GM23338 (cell line): ENCODE measurements at regions not wholly inside any gene's neighbourhood (a gene's known extent, or its start where the extent isn't known, plus 50 kb on each side); places are given as distances from the start of the nearest gene placed in this dataset.

Experiments used
- ATAC-seq: fragments of 200-7000 bp; cut with Tn5 transposase; 3 replicates; pipeline ENCODE4 v1.9.1; 2020
- DNase-seq: peaks from one replicate; pipeline ENCODE4 v3.0.0-alpha.2; 2015; ENCODE audit warnings: low spot score
- H2AFZ ChIP-seq: fragments of 200-600 bp; sonication (generic); 2 replicates; pipeline ENCODE4 v1.8.0; 2016; ENCODE audit warnings: antibody characterized with exemption, mild to moderate bottlenecking, moderate library complexity
- H3F3A ChIP-seq: fragments of 200-600 bp; sonication (generic); replicated peaks from 2 replicates; pipeline ENCODE4 v1.8.0; 2017; ENCODE audit warnings: antibody characterized with exemption, mixed run types, low read depth
- H3K27ac ChIP-seq: fragments of 200-600 bp; sonication (generic); 2 replicates; pipeline ENCODE4 v1.6.1; 2016; ENCODE audit warnings: low read depth
- H3K27me3 ChIP-seq: fragments of 200-600 bp; sonication (generic); 2 replicates; pipeline ENCODE4 v1.8.0; 2016; ENCODE audit warnings: mild to moderate bottlenecking, mixed run types, moderate library complexity; ENCODE audit not compliant: insufficient read depth
- H3K36me3 ChIP-seq: fragments of 200-600 bp; sonication (generic); 2 replicates; pipeline ENCODE4 v1.8.0; 2016; ENCODE audit warnings: mild to moderate bottlenecking; ENCODE audit not compliant: insufficient read depth
- H3K4me1 ChIP-seq: fragments of 200-600 bp; sonication (generic); 2 replicates; pipeline ENCODE4 v1.8.0; 2016; ENCODE audit warnings: mild to moderate bottlenecking, moderate library complexity; ENCODE audit not compliant: insufficient read depth
- H3K4me2 ChIP-seq: fragments of 200-600 bp; sonication (generic); 2 replicates; pipeline ENCODE4 v1.7.1; 2017; ENCODE audit warnings: mixed run types
- H3K4me3 ChIP-seq: fragments of 200-600 bp; sonication (generic); 2 replicates; pipeline ENCODE4 v1.6.1; 2016; ENCODE audit warnings: mixed run types
- H3K79me2 ChIP-seq: fragments of 200-600 bp; sonication (generic); replicated peaks from 2 replicates; pipeline ENCODE4 v1.8.0; 2017; ENCODE audit warnings: mild to moderate bottlenecking; ENCODE audit not compliant: insufficient read depth
- H3K9me2 ChIP-seq: fragments of 200-600 bp; sonication (generic); 2 replicates; pipeline ENCODE4 v1.8.0; 2017; ENCODE audit not compliant: insufficient read depth
- H4K20me1 ChIP-seq: fragments of 200-600 bp; sonication (generic); replicated peaks from 2 replicates; pipeline ENCODE4 v1.8.0; 2017; ENCODE audit warnings: mild to moderate bottlenecking; ENCODE audit not compliant: insufficient read depth
- H3K27ac Mint-ChIP-seq: 2 replicates; pipeline ENCODE4 v1.8.0; 2020; ENCODE audit warnings: inconsistent platforms, mild to moderate bottlenecking, moderate library complexity, mixed read lengths
- H3K27me3 Mint-ChIP-seq: 3 replicates; pipeline ENCODE4 v1.8.0; 2022; ENCODE audit warnings: low read depth, mild to moderate bottlenecking, moderate library complexity, mixed read lengths, inconsistent platforms; ENCODE audit not compliant: insufficient read depth, poor library complexity
- H3K36me3 Mint-ChIP-seq: 3 replicates; pipeline ENCODE4 v1.8.0; 2021; ENCODE audit warnings: low read depth, mild to moderate bottlenecking, inconsistent platforms, moderate library complexity, mixed read lengths
- H3K4me1 Mint-ChIP-seq: 3 replicates; pipeline ENCODE4 v1.8.0; 2020; ENCODE audit warnings: mild to moderate bottlenecking, inconsistent platforms, mixed read lengths
- H3K4me3 Mint-ChIP-seq: 3 replicates; pipeline ENCODE4 v1.8.0; 2021; ENCODE audit warnings: moderate library complexity, mild to moderate bottlenecking, inconsistent platforms, mixed read lengths
- H3K9me3 Mint-ChIP-seq: 3 replicates; pipeline ENCODE4 v1.8.0; 2020; ENCODE audit warnings: moderate library complexity, mild to moderate bottlenecking, inconsistent platforms, mixed read lengths
- CREB1 ChIP-seq: fragments of 250-450 bp; sonication (Bioruptor Pico); IDR thresholded peaks from 2 replicates; pipeline ENCODE4 v1.5.0; 2020; ENCODE audit warnings: low read depth, mild to moderate bottlenecking, moderate library complexity
- EZH2 ChIP-seq: fragments of 200-600 bp; sonication (generic); IDR thresholded peaks from one replicate; pipeline ENCODE4 v1.8.0; 2017; ENCODE audit warnings: antibody characterized with exemption, mild to moderate bottlenecking, low read depth; ENCODE audit not compliant: unreplicated experiment
- EZH2phosphoT487 ChIP-seq: fragments of 200-600 bp; sonication (generic); IDR thresholded peaks from one replicate; pipeline ENCODE4 v1.8.1; 2018; ENCODE audit warnings: antibody characterized with exemption; ENCODE audit not compliant: unreplicated experiment
- JUNB ChIP-seq: IDR thresholded peaks from one replicate; pipeline ENCODE4 v1.6.1; 2016; ENCODE audit warnings: antibody characterized with exemption; ENCODE audit not compliant: unreplicated experiment
- NANOG ChIP-seq: IDR thresholded peaks from 2 replicates; pipeline ENCODE4 v1.6.1; 2016; ENCODE audit warnings: antibody characterized with exemption, borderline replicate concordance
- STAT1 ChIP-seq: IDR thresholded peaks from one replicate; pipeline ENCODE4 v1.6.1; 2016; ENCODE audit warnings: antibody characterized with exemption; ENCODE audit not compliant: unreplicated experiment
- ZNF114 ChIP-seq: fragments of 250-450 bp; sonication (Bioruptor Pico); IDR thresholded peaks from 2 replicates; pipeline ENCODE4 v1.5.0; 2020; ENCODE audit warnings: mild to moderate bottlenecking, moderate library complexity
- TF ChIP-seq, protein P1 (sequence below): IDR thresholded peaks from 2 replicates; pipeline ENCODE4 v1.6.1; 2016; ENCODE audit warnings: antibody characterized with exemption
- TF ChIP-seq, protein P2 (sequence below), 2 experiments: fragments of 200-600 bp in 1 of 2; sonication (generic) in 1 of 2; conservative IDR thresholded peaks; 2 replicates each; pipeline versions ENCODE4 v1.5.1 to v1.6.1; 2016 to 2017; ENCODE audit warnings: antibody characterized with exemption in 2 of 2, low read depth in 2 of 2, mild to moderate bottlenecking in 2 of 2, moderate library complexity in 1 of 2
- TF ChIP-seq, protein P3 (sequence below): fragments of 250-450 bp; sonication (Bioruptor Pico); IDR thresholded peaks from 2 replicates; pipeline ENCODE4 v1.5.0; 2020; ENCODE audit warnings: mild to moderate bottlenecking, moderate library complexity

DNA sequence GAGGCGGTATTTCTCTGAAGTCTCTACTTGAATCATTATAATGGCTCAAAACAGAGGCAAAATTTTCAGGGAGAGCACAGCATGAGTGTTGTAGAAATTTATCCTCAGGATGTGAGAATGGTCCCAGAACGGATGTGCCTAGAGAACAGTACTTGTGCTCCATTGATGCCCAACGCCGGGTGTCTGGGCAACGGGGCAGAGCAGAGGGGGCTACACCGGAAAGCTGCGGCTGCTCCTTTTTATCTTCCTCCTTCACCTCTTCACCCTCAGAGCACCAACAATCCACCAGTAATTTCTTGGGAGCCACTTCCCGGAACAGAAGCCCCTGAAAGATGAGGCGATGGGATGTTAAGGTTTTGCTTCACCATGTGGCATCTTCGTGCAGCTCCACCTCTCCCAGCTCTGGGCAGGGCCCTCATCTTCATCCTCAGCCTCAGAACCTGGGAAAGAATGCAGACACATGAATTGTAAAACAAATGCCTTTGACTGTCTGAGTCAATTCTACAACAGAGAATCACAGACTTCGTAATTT is 71.5 kb downstream of the PTGR3 start:
- DNase-seq (no peak), ATAC-seq (no peak)
- Histone ChIP-seq H3K9me2 (no peaks in the 10 kb centered on the region), H3K4me2 (no peak overlapping the region), H3K27ac (no peak overlapping the region), H4K20me1 (no peaks in the 10 kb centered on the region), H3K36me3 (no peaks in the 10 kb centered on the region), H3K79me2 (no peaks in the 10 kb centered on the region), H3F3A (no peaks in the 10 kb centered on the region), H2AFZ (no peak overlapping the region), H3K4me3 (no peak overlapping the region), H3K4me1 (no peaks in the 10 kb centered on the region), H3K27me3 (no peaks in the 10 kb centered on the region)
- no peak for TF ChIP-seq EZH2phosphoT487
- Mint-ChIP-seq H3K27ac (no peak overlapping the region), H3K27me3 (no peaks in the 10 kb centered on the region), H3K4me1 (no peaks in the 10 kb centered on the region), H3K9me3 (no peaks in the 10 kb centered on the region), H3K4me3 (no peak overlapping the region), H3K36me3 (no peaks in the 10 kb centered on the region; the same call in 2 of the 3 replicates)

DNA sequence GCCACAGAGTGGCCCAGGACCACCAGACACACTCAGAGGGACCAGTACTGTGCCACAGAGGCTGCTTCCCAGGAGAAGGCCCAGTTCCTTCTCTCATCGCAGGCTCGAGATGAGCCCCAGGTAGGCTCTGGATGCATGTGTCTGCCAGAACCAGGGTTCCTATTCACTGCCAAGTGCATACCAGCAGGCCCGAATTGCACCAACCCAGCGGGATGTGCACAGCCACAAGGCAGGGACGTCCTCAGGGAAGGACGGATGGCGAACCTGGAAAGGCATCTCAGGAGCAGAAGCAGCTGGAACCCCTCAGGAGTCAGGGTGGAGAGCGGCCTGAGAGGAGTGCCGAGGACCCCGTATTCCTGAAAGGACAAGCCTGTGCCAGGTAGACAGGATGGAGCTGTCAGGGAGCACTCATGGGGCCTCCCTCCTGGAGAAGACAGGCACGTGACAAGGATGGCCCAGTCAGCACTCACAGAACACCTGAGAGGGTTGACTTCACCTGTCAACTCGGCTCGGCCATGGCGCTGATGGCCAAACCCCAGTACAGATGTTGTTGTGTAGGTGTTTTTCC is 73.7 kb downstream of the PTGR3 start:
- ATAC-seq (no peak), DNase-seq (no peak)
- no peaks in the 10 kb centered on the region for H3K4me1 Mint-ChIP-seq
- no peak overlapping the region for H3K4me2 ChIP-seq
- H3K36me3 ChIP-seq = no peaks in the 10 kb centered on the region
- no peaks in the 10 kb centered on the region for H3K79me2 ChIP-seq
- H4K20me1 ChIP-seq = no peaks in the 10 kb centered on the region
- no peaks in the 10 kb centered on the region for H3F3A ChIP-seq
- H3K36me3 Mint-ChIP-seq = no peaks in the 10 kb centered on the region; the same call in 2 of the 3 replicates
- no peaks in the 10 kb centered on the region for H3K27me3 ChIP-seq
- no peak overlapping the region for H3K27ac ChIP-seq
- H2AFZ ChIP-seq = no peak overlapping the region
- H3K4me3 Mint-ChIP-seq = no peak overlapping the region
- no peak overlapping the region for H3K4me3 ChIP-seq
- H3K4me1 ChIP-seq = no peaks in the 10 kb centered on the region
- H3K27me3 Mint-ChIP-seq = peaks cover 1% of the 10 kb centered on the region
- no peaks in the 10 kb centered on the region for H3K9me3 Mint-ChIP-seq
- 0 out of 2 replicates have a peak, but pooled peaks cover 1% of the 10 kb centered on the region for H3K9me2 ChIP-seq
- no peak overlapping the region for H3K27ac Mint-ChIP-seq
- TF ChIP-seq CREB1 = no peak
- TF ChIP-seq ZNF114 (CRISPR knock-in tag) = no peak
- no peak for TF ChIP-seq EZH2phosphoT487
- TF ChIP-seq, protein P1, sequence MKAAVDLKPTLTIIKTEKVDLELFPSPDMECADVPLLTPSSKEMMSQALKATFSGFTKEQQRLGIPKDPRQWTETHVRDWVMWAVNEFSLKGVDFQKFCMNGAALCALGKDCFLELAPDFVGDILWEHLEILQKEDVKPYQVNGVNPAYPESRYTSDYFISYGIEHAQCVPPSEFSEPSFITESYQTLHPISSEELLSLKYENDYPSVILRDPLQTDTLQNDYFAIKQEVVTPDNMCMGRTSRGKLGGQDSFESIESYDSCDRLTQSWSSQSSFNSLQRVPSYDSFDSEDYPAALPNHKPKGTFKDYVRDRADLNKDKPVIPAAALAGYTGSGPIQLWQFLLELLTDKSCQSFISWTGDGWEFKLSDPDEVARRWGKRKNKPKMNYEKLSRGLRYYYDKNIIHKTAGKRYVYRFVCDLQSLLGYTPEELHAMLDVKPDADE = no peak
- TF ChIP-seq EZH2 = no peak
- no peak for TF ChIP-seq STAT1
- no peak for TF ChIP-seq NANOG
- TF ChIP-seq, protein P2, sequence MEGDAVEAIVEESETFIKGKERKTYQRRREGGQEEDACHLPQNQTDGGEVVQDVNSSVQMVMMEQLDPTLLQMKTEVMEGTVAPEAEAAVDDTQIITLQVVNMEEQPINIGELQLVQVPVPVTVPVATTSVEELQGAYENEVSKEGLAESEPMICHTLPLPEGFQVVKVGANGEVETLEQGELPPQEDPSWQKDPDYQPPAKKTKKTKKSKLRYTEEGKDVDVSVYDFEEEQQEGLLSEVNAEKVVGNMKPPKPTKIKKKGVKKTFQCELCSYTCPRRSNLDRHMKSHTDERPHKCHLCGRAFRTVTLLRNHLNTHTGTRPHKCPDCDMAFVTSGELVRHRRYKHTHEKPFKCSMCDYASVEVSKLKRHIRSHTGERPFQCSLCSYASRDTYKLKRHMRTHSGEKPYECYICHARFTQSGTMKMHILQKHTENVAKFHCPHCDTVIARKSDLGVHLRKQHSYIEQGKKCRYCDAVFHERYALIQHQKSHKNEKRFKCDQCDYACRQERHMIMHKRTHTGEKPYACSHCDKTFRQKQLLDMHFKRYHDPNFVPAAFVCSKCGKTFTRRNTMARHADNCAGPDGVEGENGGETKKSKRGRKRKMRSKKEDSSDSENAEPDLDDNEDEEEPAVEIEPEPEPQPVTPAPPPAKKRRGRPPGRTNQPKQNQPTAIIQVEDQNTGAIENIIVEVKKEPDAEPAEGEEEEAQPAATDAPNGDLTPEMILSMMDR (conservative IDR thresholded peaks at IDR 0.05; ENCODE audit: low read depth in 2 of 2) = no peak
- TF ChIP-seq, protein P3, sequence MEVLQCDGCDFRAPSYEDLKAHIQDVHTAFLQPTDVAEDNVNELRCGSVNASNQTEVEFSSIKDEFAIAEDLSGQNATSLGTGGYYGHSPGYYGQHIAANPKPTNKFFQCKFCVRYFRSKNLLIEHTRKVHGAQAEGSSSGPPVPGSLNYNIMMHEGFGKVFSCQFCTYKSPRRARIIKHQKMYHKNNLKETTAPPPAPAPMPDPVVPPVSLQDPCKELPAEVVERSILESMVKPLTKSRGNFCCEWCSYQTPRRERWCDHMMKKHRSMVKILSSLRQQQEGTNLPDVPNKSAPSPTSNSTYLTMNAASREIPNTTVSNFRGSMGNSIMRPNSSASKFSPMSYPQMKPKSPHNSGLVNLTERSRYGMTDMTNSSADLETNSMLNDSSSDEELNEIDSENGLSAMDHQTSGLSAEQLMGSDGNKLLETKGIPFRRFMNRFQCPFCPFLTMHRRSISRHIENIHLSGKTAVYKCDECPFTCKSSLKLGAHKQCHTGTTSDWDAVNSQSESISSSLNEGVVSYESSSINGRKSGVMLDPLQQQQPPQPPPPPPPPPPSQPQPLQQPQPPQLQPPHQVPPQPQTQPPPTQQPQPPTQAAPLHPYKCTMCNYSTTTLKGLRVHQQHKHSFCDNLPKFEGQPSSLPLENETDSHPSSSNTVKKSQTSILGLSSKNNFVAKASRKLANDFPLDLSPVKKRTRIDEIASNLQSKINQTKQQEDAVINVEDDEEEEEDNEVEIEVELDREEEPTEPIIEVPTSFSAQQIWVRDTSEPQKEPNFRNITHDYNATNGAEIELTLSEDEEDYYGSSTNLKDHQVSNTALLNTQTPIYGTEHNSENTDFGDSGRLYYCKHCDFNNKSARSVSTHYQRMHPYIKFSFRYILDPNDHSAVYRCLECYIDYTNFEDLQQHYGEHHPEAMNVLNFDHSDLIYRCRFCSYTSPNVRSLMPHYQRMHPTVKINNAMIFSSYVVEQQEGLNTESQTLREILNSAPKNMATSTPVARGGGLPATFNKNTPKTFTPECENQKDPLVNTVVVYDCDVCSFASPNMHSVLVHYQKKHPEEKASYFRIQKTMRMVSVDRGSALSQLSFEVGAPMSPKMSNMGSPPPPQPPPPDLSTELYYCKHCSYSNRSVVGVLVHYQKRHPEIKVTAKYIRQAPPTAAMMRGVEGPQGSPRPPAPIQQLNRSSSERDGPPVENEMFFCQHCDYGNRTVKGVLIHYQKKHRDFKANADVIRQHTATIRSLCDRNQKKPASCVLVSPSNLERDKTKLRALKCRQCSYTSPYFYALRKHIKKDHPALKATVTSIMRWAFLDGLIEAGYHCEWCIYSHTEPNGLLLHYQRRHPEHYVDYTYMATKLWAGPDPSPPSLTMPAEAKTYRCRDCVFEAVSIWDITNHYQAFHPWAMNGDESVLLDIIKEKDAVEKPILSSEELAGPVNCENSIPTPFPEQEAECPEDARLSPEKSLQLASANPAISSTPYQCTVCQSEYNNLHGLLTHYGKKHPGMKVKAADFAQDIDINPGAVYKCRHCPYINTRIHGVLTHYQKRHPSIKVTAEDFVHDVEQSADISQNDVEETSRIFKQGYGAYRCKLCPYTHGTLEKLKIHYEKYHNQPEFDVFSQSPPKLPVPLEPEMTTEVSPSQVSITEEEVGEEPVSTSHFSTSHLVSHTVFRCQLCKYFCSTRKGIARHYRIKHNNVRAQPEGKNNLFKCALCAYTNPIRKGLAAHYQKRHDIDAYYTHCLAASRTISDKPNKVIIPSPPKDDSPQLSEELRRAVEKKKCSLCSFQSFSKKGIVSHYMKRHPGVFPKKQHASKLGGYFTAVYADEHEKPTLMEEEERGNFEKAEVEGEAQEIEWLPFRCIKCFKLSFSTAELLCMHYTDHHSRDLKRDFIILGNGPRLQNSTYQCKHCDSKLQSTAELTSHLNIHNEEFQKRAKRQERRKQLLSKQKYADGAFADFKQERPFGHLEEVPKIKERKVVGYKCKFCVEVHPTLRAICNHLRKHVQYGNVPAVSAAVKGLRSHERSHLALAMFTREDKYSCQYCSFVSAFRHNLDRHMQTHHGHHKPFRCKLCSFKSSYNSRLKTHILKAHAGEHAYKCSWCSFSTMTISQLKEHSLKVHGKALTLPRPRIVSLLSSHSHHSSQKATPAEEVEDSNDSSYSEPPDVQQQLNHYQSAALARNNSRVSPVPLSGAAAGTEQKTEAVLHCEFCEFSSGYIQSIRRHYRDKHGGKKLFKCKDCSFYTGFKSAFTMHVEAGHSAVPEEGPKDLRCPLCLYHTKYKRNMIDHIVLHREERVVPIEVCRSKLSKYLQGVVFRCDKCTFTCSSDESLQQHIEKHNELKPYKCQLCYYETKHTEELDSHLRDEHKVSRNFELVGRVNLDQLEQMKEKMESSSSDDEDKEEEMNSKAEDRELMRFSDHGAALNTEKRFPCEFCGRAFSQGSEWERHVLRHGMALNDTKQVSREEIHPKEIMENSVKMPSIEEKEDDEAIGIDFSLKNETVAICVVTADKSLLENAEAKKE (CRISPR knock-in tag) = no peak
- no peak for TF ChIP-seq JUNB
